ENCODE measurements at regions not wholly inside any gene's neighbourhood (a gene's known extent, or its start where the extent isn't known, plus 50 kb on each side); places are given as distances from the start of the nearest gene placed in this dataset.

DNA sequence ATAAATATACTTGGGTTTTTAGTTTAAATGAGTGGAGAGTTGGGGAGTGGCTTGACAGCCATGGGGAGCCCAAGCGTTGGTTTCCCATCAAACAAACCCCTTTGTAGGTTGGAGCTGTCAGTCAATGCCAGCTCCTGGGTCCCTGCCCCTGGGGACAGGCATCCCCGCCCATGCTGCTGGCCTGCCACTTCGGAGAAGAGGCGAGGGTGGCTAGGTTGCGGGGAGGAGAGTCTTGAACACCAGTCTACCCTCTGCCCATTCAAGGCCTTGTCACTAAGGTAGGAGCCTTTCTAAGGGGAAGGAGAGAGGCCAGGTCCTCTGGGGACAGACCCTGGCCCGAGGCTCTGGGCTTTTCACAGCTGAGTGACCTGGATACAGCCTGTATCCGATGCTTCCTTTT lies 211.9 kb upstream of the CADM1 start:
- Histone ChIP-seq H3K4me1 (peaks cover 10% of the 10 kb centered on the region), H3K27ac (no peak overlapping the region), H3K27me3 (no peaks in the 10 kb centered on the region), H3K9me3 (no peaks in the 10 kb centered on the region), H3K4me3 (no peak overlapping the region), H3K36me3 (ENCODE audit: low read depth, missing control alignments) (no peaks in the 10 kb centered on the region)
- intact Hi-C loops (cut with DNase I; ENCODE audit: low total_unique reads) = no loop called here
- no peak for DNase-seq
- TF ChIP-seq, protein P1, sequence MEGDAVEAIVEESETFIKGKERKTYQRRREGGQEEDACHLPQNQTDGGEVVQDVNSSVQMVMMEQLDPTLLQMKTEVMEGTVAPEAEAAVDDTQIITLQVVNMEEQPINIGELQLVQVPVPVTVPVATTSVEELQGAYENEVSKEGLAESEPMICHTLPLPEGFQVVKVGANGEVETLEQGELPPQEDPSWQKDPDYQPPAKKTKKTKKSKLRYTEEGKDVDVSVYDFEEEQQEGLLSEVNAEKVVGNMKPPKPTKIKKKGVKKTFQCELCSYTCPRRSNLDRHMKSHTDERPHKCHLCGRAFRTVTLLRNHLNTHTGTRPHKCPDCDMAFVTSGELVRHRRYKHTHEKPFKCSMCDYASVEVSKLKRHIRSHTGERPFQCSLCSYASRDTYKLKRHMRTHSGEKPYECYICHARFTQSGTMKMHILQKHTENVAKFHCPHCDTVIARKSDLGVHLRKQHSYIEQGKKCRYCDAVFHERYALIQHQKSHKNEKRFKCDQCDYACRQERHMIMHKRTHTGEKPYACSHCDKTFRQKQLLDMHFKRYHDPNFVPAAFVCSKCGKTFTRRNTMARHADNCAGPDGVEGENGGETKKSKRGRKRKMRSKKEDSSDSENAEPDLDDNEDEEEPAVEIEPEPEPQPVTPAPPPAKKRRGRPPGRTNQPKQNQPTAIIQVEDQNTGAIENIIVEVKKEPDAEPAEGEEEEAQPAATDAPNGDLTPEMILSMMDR (IDR thresholded peaks at IDR 0.05) = no peak
- no peak for TF ChIP-seq POLR2A (IDR thresholded peaks at IDR 0.05)
- WGBS, 2 donors = 73 to 76% methylated on average over 6 to 7 of the region's 7 CpGs

DNA sequence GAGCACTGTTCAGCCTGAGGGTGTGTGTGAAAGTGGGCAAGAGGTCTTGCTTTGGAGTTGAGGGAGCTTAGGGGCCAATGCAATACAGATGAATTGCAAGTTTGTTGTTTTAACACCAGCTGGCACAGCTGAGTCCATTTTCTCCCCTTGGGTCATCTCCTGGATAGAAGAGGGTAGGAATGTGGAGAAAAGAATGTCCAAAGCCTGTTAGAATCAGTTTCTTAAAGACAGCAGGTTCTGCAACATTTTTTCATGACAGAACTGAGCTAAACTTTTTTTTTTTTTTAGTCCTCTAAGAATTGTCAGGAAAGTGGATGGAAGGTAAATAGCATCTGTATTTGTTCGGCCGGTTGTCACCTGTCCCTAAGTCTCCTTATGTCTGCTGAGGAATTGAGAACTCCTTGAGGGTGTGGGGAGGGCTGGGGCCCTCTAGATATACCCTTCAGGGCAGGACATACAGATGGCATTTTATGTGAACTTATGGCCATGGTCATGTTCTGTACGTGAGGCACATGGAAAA lies 211.1 kb upstream of the CADM1 start:
- intact Hi-C loops (cut with DNase I; ENCODE audit: low total_unique reads) = no loop called here
- TF ChIP-seq, protein P1 (IDR thresholded peaks at IDR 0.05) = no peak
- TF ChIP-seq POLR2A (IDR thresholded peaks at IDR 0.05) = no peak
- Histone ChIP-seq H3K36me3 (ENCODE audit: low read depth, missing control alignments) (no peaks in the 10 kb centered on the region), H3K27me3 (no peaks in the 10 kb centered on the region), H3K27ac (no peak overlapping the region), H3K4me3 (no peak overlapping the region), H3K9me3 (no peaks in the 10 kb centered on the region), H3K4me1 (peaks cover 10% of the 10 kb centered on the region)
- no peak for DNase-seq
- 92 to 100% methylated on average over 3 of the region's 3 CpGs for WGBS, 2 donors

DNA sequence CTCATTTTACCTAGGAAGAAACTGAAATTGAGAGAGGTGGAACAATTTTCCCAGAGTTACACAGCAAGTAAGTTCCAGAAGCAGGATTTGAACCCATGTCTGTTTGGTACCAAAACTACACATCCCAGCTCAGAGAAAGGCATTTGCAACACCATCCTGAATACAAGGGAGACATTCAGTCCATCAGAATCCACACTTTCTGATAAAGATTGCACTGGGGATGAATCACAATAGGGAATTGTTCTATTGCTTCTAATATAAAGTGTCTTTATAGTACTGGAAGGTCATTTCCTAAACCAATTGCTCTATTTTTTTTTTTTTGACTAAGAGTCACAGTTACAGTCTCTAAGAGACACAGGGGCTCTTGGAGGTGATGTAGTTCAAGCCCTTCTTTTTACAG lies 208.1 kb upstream of the CADM1 start:
- Histone ChIP-seq H3K9me3 (no peaks in the 10 kb centered on the region), H3K27ac (no peak overlapping the region), H3K4me3 (no peak overlapping the region), H3K27me3 (no peaks in the 10 kb centered on the region), H3K36me3 (ENCODE audit: low read depth, missing control alignments) (no peaks in the 10 kb centered on the region), H3K4me1 (peaks cover 10% of the 10 kb centered on the region)
- DNase-seq = no peak
- intact Hi-C loops (cut with DNase I; ENCODE audit: low total_unique reads) = no loop called here
- TF ChIP-seq, protein P1 (IDR thresholded peaks at IDR 0.05) = no peak
- no peak for TF ChIP-seq POLR2A (IDR thresholded peaks at IDR 0.05)

DNA sequence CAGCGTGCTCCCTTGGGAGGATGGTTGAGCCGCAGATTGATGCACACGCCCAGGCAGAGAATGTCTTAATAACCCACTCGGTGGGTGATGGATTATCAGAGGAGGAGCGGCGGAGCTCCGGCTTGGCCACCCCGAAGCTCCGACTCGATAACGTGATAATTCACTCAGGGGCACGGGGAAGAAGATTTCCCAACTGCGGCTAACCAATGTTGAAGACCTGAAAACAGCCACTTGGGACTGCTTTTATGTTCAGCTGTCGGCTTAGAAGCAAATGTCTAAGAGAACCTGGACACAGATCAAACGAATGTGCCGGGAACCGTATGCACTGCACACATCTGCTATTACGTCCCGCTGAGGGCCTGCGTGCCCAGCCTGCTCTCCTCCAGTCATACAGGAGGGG lies 206.8 kb upstream of the CADM1 start:
- Histone ChIP-seq H3K27me3 (no peaks in the 10 kb centered on the region), H3K4me1 (peaks cover 2% of the 10 kb centered on the region), H3K4me3 (no peak overlapping the region), H3K27ac (no peak overlapping the region), H3K36me3 (ENCODE audit: low read depth, missing control alignments) (no peaks in the 10 kb centered on the region), H3K9me3 (no peaks in the 10 kb centered on the region)
- 42 to 64% methylated on average over 17 to 20 of the region's 20 CpGs for WGBS, 2 donors
- TF ChIP-seq, protein P1 (IDR thresholded peaks at IDR 0.05) = no peak
- TF ChIP-seq POLR2A (IDR thresholded peaks at IDR 0.05) = no peak
- intact Hi-C loops (cut with DNase I; ENCODE audit: low total_unique reads) = no loop called here
- no peak for DNase-seq

DNA sequence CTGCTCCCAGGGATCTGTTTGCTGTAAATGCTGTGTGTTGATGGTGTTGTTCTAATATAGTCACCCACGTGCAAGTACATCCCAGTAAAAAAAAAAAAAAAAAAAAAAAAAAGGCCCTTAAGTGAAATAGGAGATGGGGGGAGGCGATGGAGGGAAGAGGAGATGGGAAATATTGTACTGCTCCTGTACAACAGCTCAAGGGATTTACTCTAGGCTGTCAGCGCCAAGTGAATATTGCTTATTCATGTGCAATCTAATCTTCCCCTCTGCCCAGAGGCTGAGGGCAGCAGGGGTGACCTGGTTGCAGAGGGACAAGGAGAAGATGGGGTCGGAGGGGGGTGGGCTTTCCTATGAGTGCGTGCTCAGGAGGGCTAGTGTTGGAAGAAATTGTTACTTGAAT lies 206.2 kb upstream of the CADM1 start:
- H3K36me3 ChIP-seq (ENCODE audit: low read depth, missing control alignments) = no peaks in the 10 kb centered on the region
- H3K9me3 ChIP-seq = no peaks in the 10 kb centered on the region
- H3K4me1 ChIP-seq = no peaks in the 10 kb centered on the region
- WGBS, 2 donors = 76 to 81% methylated on average over 5 of the region's 5 CpGs
- no peak overlapping the region for H3K4me3 ChIP-seq
- no peak for DNase-seq
- intact Hi-C loops (cut with DNase I; ENCODE audit: low total_unique reads) = no loop called here
- no peaks in the 10 kb centered on the region for H3K27me3 ChIP-seq
- no peak overlapping the region for H3K27ac ChIP-seq
- no peak for TF ChIP-seq POLR2A (IDR thresholded peaks at IDR 0.05)
- TF ChIP-seq, protein P1 (IDR thresholded peaks at IDR 0.05) = no peak
